GM12878 (cell line): ENCODE measurements at regions not wholly inside any gene's neighbourhood (a gene's known extent, or its start where the extent isn't known, plus 50 kb on each side); places are given as distances from the start of the nearest gene placed in this dataset.

Experiments
- ATAC-seq: fragments of 200-7000 bp; cut with Tn5 transposase; 3 replicates; pipeline ENCODE4 v1.9.1; 2020; ENCODE audit warnings: mild to moderate bottlenecking, moderate library complexity
- BruUV-seq: library from RNA; stranded (reverse); fragments of 400-500 nt; replicated peaks from 2 replicates; lab custom pipeline; 2021; lab: Mats Ljungman, UMichigan
- CTCF ChIA-PET: fragments of 300-600 bp; sonication (Branson Sonifier 250); formaldehyde crosslinking; extraction: SDS; loops from one replicate; lab custom pipeline; 2021; ENCODE audit warnings: inconsistent platforms; lab: Yijun Ruan, JAX
- POLR2A ChIA-PET: fragments of 350-600 bp; formaldehyde crosslinking; extraction: SDS; loops from one replicate; lab custom pipeline; 2021; ENCODE audit warnings: inconsistent platforms; lab: Charles Lee
- RAD21 ChIA-PET: fragments of 300-600 bp; sonication (Branson Sonifier 250); formaldehyde crosslinking; loops from one replicate; lab custom pipeline; 2023; ENCODE audit warnings: antibody characterized with exemption; ENCODE audit not compliant: unreplicated experiment; lab: Charles Lee
- SMC1A ChIA-PET: fragments of 300-600 bp; sonication (Branson Sonifier 250); formaldehyde crosslinking; loops from one replicate; lab custom pipeline; 2023; ENCODE audit not compliant: unreplicated experiment, uncharacterized antibody; lab: Charles Lee
- DNase-seq: peaks from one replicate; pipeline ENCODE4 v3.0.0-alpha.2; 2011; ENCODE audit warnings: low read depth, low spot score
- FAIRE-seq: peaks from 3 replicates; lab custom pipeline; 2011; peaks lifted over from hg19 to GRCh38; lab: Jason Lieb, UNC
- H2AFZ ChIP-seq: 2 replicates; pipeline ENCODE4 v1.6.0; 2011; ENCODE audit warnings: low read depth, low read length, control low read depth; ENCODE audit not compliant: control insufficient read depth
- H3K27ac ChIP-seq: 2 replicates; pipeline ENCODE4 v1.5.1; 2011; ENCODE audit warnings: control low read depth; ENCODE audit not compliant: control insufficient read depth, insufficient read depth
- H3K27me3 ChIP-seq, 2 experiments: replicated peaks in 1 of 2; 2 replicates each; pipeline versions ENCODE4 v1.6.0 to v1.6.1; 2011; ENCODE audit warnings: low read length in 1 of 2; ENCODE audit not compliant: control insufficient read depth in 2 of 2, insufficient read depth in 2 of 2
- H3K36me3 ChIP-seq, 2 experiments: 2 replicates each; pipeline ENCODE4 v1.5.1; 2011; ENCODE audit warnings: low read length in 1 of 2; ENCODE audit not compliant: control insufficient read depth in 2 of 2, insufficient read depth in 2 of 2
- H3K4me1 ChIP-seq: 2 replicates; pipeline ENCODE4 v1.6.1; 2011; ENCODE audit warnings: mild to moderate bottlenecking, low read length, moderate library complexity, mixed read lengths; ENCODE audit not compliant: control insufficient read depth, insufficient read depth
- H3K4me2 ChIP-seq: 2 replicates; pipeline ENCODE4 v1.6.0; 2011; ENCODE audit warnings: control low read depth; ENCODE audit not compliant: control insufficient read depth, insufficient read depth
- H3K4me3 ChIP-seq: fragments of 200-600 bp; sonication (generic); 2 replicates; pipeline ENCODE4 v1.5.1; 2016
- H3K79me2 ChIP-seq: 2 replicates; pipeline ENCODE4 v1.6.0; 2011; ENCODE audit warnings: low read length; ENCODE audit not compliant: control insufficient read depth, insufficient read depth
- H3K9ac ChIP-seq: 2 replicates; pipeline ENCODE4 v1.8.0; 2011; ENCODE audit warnings: low read length, control low read depth, mixed read lengths; ENCODE audit not compliant: control insufficient read depth, insufficient read depth
- H3K9me3 ChIP-seq: replicated peaks from 3 replicates; pipeline ENCODE4 v1.5.1; 2011; ENCODE audit warnings: mild to moderate bottlenecking, low read length; ENCODE audit not compliant: control insufficient read depth, insufficient read depth
- H4K20me1 ChIP-seq: 2 replicates; pipeline ENCODE4 v1.6.0; 2011; ENCODE audit not compliant: control insufficient read depth, insufficient read depth
- BCL11A ChIP-seq: IDR thresholded peaks from 2 replicates; pipeline ENCODE4 v1.6.1; 2011; ENCODE audit warnings: low read depth, low read length
- BHLHE40 ChIP-seq, 2 experiments: fragments of 450-650 bp in 1 of 2; IDR thresholded peaks; 2 replicates each; pipeline ENCODE4 v1.6.1; 2011 to 2017; ENCODE audit warnings: low read depth in 2 of 2, borderline replicate concordance in 1 of 2, improper control_type of control experiment in 1 of 2, low read length in 1 of 2, mild to moderate bottlenecking in 1 of 2
- EED ChIP-seq: sonication (generic); IDR thresholded peaks from 2 replicates; pipeline ENCODE4 v1.6.1; 2016; ENCODE audit warnings: antibody characterized with exemption, low read depth
- NBN ChIP-seq: fragments of 450-650 bp; IDR thresholded peaks from 2 replicates; pipeline ENCODE4 v1.6.1; 2016
- PKNOX1 ChIP-seq: fragments of 450-650 bp; IDR thresholded peaks from 2 replicates; pipeline ENCODE4 v1.6.1; 2016; ENCODE audit warnings: mild to moderate bottlenecking
- RFX5 ChIP-seq: IDR thresholded peaks from 2 replicates; pipeline ENCODE4 v1.6.1; 2011; ENCODE audit warnings: low read depth, low read length, improper control_type of control experiment
- SIX5 ChIP-seq: IDR thresholded peaks from 2 replicates; pipeline ENCODE4 v1.6.1; 2011; ENCODE audit warnings: mild to moderate bottlenecking, low read depth, low read length, moderate library complexity; ENCODE audit not compliant: severe bottlenecking
- SMARCA5 ChIP-seq: fragments of 450-650 bp; IDR thresholded peaks from 2 replicates; pipeline ENCODE4 v1.6.1; 2017; ENCODE audit warnings: mild to moderate bottlenecking
- YBX1 ChIP-seq: fragments of 450-650 bp; IDR thresholded peaks from 2 replicates; pipeline ENCODE4 v1.6.1; 2016; ENCODE audit warnings: antibody characterized with exemption
- YY1 ChIP-seq: IDR thresholded peaks from 2 replicates; pipeline ENCODE4 v1.6.1; 2011; ENCODE audit warnings: low read depth, mild to moderate bottlenecking, low read length
- ZNF274 ChIP-seq: IDR thresholded peaks from one replicate; pipeline ENCODE4 v1.8.0; 2011; ENCODE audit not compliant: insufficient read length, insufficient read depth
- WGBS: methylation state at CpG from one replicate; pipeline ENCODE4 v1.1.6; 2016; ENCODE audit warnings: low lambda C conversion rate; ENCODE audit not compliant: insufficient replicate concordance, insufficient coverage; ENCODE audit errors: missing lambda C conversion rate; 5-methylcytosine and 5-hydroxymethylcytosine counted together
- in situ Hi-C: fragments of 300-500 bp; cut with MboI; formaldehyde crosslinking; loops from 9 replicates; pipeline ENCODE4 v1.14.3; 2018; ENCODE audit warnings: mixed read lengths
- intact Hi-C: fragments of 100-400 bp; cut with micrococcal nuclease; formaldehyde crosslinking; loops from one replicate; pipeline ENCODE4 v1.14.2; 2022; ENCODE audit not compliant: unreplicated experiment

- H3K4me3 ChIP-seq: no peak overlapping the region
- H3K4me2 ChIP-seq: no peak overlapping the region
- no peak overlapping the region for H3K27ac ChIP-seq
- in situ Hi-C loops: no loop called here
- H2AFZ ChIP-seq: no peak overlapping the region
- intact Hi-C loops: no loop called here
- no peaks in the 10 kb centered on the region for H3K4me1 ChIP-seq
- ATAC-seq: no peak
- H3K9me3 ChIP-seq: no peaks in the 10 kb centered on the region
- TF ChIP-seq PKNOX1: no peak
- no peak for TF ChIP-seq ZNF274
- no peak for TF ChIP-seq BCL11A
- no peak for TF ChIP-seq BHLHE40 (IDR thresholded peaks at IDR 0.05; ENCODE audit: borderline replicate concordance in 1 of 2, low read depth in 2 of 2, low read length in 1 of 2)
- TF ChIP-seq SMARCA5: no peak
- no peak for TF ChIP-seq NBN
- TF ChIP-seq YBX1: no peak
- no peak for TF ChIP-seq RFX5
- TF ChIP-seq EED: no peak
- no peak for TF ChIP-seq YY1
- TF ChIP-seq SIX5: no peak
- H3K79me2 ChIP-seq: no peaks in the 10 kb centered on the region
- ChIA-PET CTCF (no interaction called here), SMC1A (no interaction called here), RAD21 (no interaction called here), POLR2A (no interaction called here)
- 58% methylated on average over 5 of the region's 5 CpGs for WGBS
- H3K9ac ChIP-seq: no peak overlapping the region
- H4K20me1 ChIP-seq: no peaks in the 10 kb centered on the region
- H3K27me3 ChIP-seq: no peaks in the 10 kb centered on the region
- no peak for FAIRE-seq
- no peak for DNase-seq
- no peaks in the 10 kb centered on the region for H3K36me3 ChIP-seq
- no TSS peak for BruUV-seq
Measured at GRCh38 chr18:67142604-67143003, 373.9 kb downstream of the DSEL start.
